HG02798 (cell line): ENCODE measurements at regions not wholly inside any gene's neighbourhood (a gene's known extent, or its start where the extent isn't known, plus 50 kb on each side); places are given as distances from the start of the nearest gene placed in this dataset.
A peak's percentile ranks its signal among the peaks of the same experiment; 100 is the strongest.

Experiments used
- ATAC-seq: cut with Tn5 transposase; IDR thresholded peaks from one replicate; pipeline ENCODE4 v1.9.1; 2021; ENCODE audit warnings: mild to moderate bottlenecking; ENCODE audit not compliant: unreplicated experiment, poor library complexity

GRCh38 chrX:76228499-76228898 lies 55.6 kb downstream of the PBDC1 start:
- no peak for ATAC-seq

GRCh38 chrX:76248901-76249300 lies 76.0 kb downstream of the PBDC1 start:
- no peak for ATAC-seq

- ATAC-seq: peak; percentile 88
These were observed 80.6 kb downstream of the PBDC1 start for GRCh38 chrX:76253432-76253831.

- ATAC-seq: peak; percentile 66
These were observed 106.1 kb downstream of the PBDC1 start for GRCh38 chrX:76279007-76279406.
